Aorta (tissue), 5 donors: ENCODE measurements at regions not wholly inside any gene's neighbourhood (a gene's known extent, or its start where the extent isn't known, plus 50 kb on each side); places are given as distances from the start of the nearest gene placed in this dataset.

ENCODE experiments used
- ATAC-seq: fragments of 200-7000 bp; cut with Tn5 transposase; one replicate; pipeline ENCODE4 v1.9.1; 2022; ENCODE audit warnings: moderate library complexity; ENCODE audit not compliant: low FRiP score
- DNase-seq, 2 donors: peaks; one replicate each; pipeline ENCODE4 v3.0.0-alpha.2; 2020
- H3K27ac ChIP-seq, 2 donors: one replicate each; pipeline ENCODE4 v1.5.1; 2013; ENCODE audit warnings: low read length in 2 of 2, mild to moderate bottlenecking in 2 of 2, moderate library complexity in 2 of 2, control low read depth in 1 of 2, inconsistent platforms in 1 of 2, low read depth in 1 of 2
- H3K27me3 ChIP-seq, 2 donors: one replicate each; pipeline ENCODE4 v1.6.1; 2013; ENCODE audit warnings: control low read depth in 1 of 2, low read length in 1 of 2, mild to moderate bottlenecking in 1 of 2, moderate library complexity in 1 of 2; ENCODE audit not compliant: insufficient read depth in 2 of 2, control insufficient read depth in 1 of 2
- H3K36me3 ChIP-seq, 2 donors: one replicate each; pipeline ENCODE4 v1.6.1; 2013; ENCODE audit warnings: control low read depth in 1 of 2, low read length in 1 of 2, mild to moderate bottlenecking in 1 of 2; ENCODE audit not compliant: insufficient read depth in 2 of 2, control insufficient read depth in 1 of 2
- H3K4me1 ChIP-seq, 2 donors: one replicate each; pipeline ENCODE4 v1.6.1; 2013; ENCODE audit warnings: low read length in 2 of 2, control low read depth in 1 of 2, mild to moderate bottlenecking in 1 of 2, moderate library complexity in 1 of 2; ENCODE audit not compliant: insufficient read depth in 2 of 2, control insufficient read depth in 1 of 2
- H3K4me3 ChIP-seq, 2 donors: one replicate each; pipeline ENCODE4 v1.5.1; 2013; ENCODE audit warnings: low read length in 2 of 2, control low read depth in 1 of 2, mild to moderate bottlenecking in 1 of 2
- H3K9me3 ChIP-seq: one replicate; pipeline ENCODE4 v1.6.1; 2013; ENCODE audit warnings: mild to moderate bottlenecking, low read length; ENCODE audit not compliant: control insufficient read depth
- WGBS, 2 donors: extraction: QIAGEN DNeasy Blood & Tissue Kit; methylation state at CpG; one replicate each; pipeline ENCODE4 v1.1.7; 2013; 5-methylcytosine and 5-hydroxymethylcytosine counted together
- intact Hi-C, 2 donors: fragments of 100-400 bp; cut with DNase I; formaldehyde crosslinking; loops; one replicate each; pipeline versions ENCODE4 v1.14.2 to v1.15.0; 2022
- donor health status: healthy with polysubstance abuse.
- donor health status: Bipolar disorder and iron deficiency.
- donor health status: DM: no; HTN: no; CAD: no.
- donor health status: DM: no; HTN: no; CAD: no.
- donor health status: DM: yes; HTN: yes; CAD: no.

GRCh38 chr3:182570946-182571594 lies 222.2 kb upstream of the ATP11B start:
- Histone ChIP-seq H3K9me3 (no peaks in the 10 kb centered on the region), H3K27me3 (peaks cover 0 to 2% of the 10 kb centered on the region in 2 donors), H3K36me3 (no peaks in the 10 kb centered on the region), H3K4me3 (no peak overlapping the region), H3K27ac (no peak overlapping the region), H3K4me1 (no peaks in the 10 kb centered on the region)
- WGBS, 2 donors = 75 to 76% methylated on average over 3 of the region's 3 CpGs
- ATAC-seq = no peak
- intact Hi-C loops = no loop called here
- no peak for DNase-seq

GRCh38 chr3:182575941-182576340 lies 217.4 kb upstream of the ATP11B start:
- intact Hi-C loops = no loop called here
- no peak overlapping the region for H3K27ac ChIP-seq
- no peak overlapping the region for H3K4me3 ChIP-seq
- WGBS, 2 donors = 72 to 78% methylated on average over 2 of the region's 2 CpGs
- DNase-seq = no peak
- no peak for ATAC-seq
- no peaks in the 10 kb centered on the region for H3K4me1 ChIP-seq
- H3K9me3 ChIP-seq = no peaks in the 10 kb centered on the region
- H3K27me3 ChIP-seq = no peaks in the 10 kb centered on the region
- no peaks in the 10 kb centered on the region for H3K36me3 ChIP-seq

- ATAC-seq (no peak), DNase-seq (no peak)
- no peak overlapping the region for H3K27ac ChIP-seq
- H3K36me3 ChIP-seq = no peaks in the 10 kb centered on the region
- intact Hi-C loops = no loop called here
- H3K4me3 ChIP-seq = no peak overlapping the region
- WGBS, 2 donors = 80 to 90% methylated on average over 4 of the region's 4 CpGs
- no peaks in the 10 kb centered on the region for H3K4me1 ChIP-seq
- no peaks in the 10 kb centered on the region for H3K27me3 ChIP-seq
- no peaks in the 10 kb centered on the region for H3K9me3 ChIP-seq
Measured at GRCh38 chr3:182583545-182583944, 209.8 kb upstream of the ATP11B start.

DNA sequence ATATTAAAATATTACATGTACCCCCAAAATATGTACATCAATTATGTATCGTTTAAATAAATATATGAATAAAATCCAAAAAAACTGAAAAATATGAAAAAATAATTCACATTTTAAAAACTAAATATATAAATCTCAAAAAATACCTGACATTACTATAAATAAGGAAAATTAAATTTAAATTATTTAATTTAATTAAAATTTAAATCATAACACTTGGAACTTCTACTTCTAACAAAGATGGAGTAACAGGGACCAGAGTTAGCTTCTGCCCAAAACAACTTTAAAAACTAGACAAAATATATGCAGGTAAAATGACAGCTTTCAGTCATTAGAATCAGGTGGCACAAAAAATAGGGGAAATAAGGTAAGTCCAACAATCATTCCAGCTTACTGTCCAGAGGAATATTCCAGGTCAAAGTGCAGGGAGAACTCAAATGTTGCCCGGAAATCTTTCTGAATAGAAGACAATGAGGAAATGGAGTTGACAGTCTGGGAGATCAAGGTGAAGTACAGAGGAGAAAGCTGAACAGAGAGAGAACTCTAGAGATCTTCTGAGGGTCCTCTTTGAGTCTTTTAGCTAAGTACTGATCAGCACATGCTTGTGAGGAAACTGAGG lies 207.7 kb upstream of the ATP11B start:
- ATAC-seq (no peak), DNase-seq (no peak)
- WGBS, 2 donors = 86 to 87% methylated on average over 2 of the region's 2 CpGs
- intact Hi-C loops = no loop called here
- no peaks in the 10 kb centered on the region for H3K27me3 ChIP-seq
- H3K9me3 ChIP-seq = no peaks in the 10 kb centered on the region
- no peaks in the 10 kb centered on the region for H3K4me1 ChIP-seq
- no peak overlapping the region for H3K27ac ChIP-seq
- H3K4me3 ChIP-seq = no peak overlapping the region
- no peaks in the 10 kb centered on the region for H3K36me3 ChIP-seq

DNA sequence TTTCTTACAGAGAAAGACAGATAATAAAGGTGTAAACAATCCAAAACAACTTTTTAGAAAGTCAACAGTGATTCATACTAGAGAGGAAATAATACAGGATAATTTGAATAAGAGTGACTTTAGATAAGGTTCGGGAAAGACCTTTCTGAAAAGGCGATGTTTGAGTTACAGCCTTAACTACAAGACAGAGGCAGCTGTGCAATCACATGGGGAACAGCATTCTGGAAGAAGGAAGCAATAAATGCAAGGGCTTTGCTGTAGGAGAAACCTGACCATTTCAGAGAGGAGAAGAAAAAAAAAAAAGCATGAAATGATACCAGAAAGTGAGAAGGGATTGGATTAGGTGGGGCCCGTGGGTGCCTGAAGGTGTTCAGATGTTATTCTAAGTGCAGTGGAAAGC lies 200.6 kb upstream of the ATP11B start:
- H3K4me3 ChIP-seq = no peak overlapping the region
- no peak for DNase-seq
- H3K27ac ChIP-seq = no peak overlapping the region
- H3K9me3 ChIP-seq = no peaks in the 10 kb centered on the region
- H3K36me3 ChIP-seq = no peaks in the 10 kb centered on the region
- no peak for ATAC-seq
- H3K27me3 ChIP-seq = peaks cover 0 to 3% of the 10 kb centered on the region in 2 donors
- intact Hi-C loops = no loop called here
- 68% methylated on average over 3 of the region's 3 CpGs for WGBS, 2 donors
- H3K4me1 ChIP-seq = no peaks in the 10 kb centered on the region

GRCh38 chr3:182596676-182597410 lies 196.5 kb upstream of the ATP11B start:
- ATAC-seq = no peak
- intact Hi-C loops = no loop called here
- 80 to 82% methylated on average over 17 of the region's 17 CpGs for WGBS, 2 donors
- H3K4me3 ChIP-seq = no peak overlapping the region
- no peak overlapping the region for H3K27ac ChIP-seq
- peaks cover 0 to 3% of the 10 kb centered on the region in 2 donors for H3K27me3 ChIP-seq
- no peaks in the 10 kb centered on the region for H3K36me3 ChIP-seq
- no peaks in the 10 kb centered on the region for H3K4me1 ChIP-seq
- no peak for DNase-seq
- no peaks in the 10 kb centered on the region for H3K9me3 ChIP-seq

DNA sequence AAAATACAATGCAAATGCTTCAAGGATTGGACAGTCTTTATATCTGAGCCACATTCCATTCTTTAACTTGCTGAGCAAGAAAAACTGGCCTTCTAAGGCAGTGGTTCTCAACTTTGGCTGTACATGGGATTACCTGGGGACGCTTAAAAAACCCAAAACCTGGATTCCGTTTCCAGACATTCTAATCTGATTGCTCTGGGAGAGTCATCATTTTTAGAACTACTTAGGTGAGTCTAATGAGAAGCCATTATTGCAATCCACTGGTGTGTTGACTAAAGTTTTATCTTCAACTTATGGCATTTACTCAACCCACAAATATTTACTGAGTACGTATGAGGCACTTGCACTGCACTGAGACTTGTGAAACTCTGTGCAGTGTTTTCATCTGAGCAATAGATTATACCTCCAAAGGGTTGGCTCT lies 195.7 kb upstream of the ATP11B start:
- no peak for DNase-seq
- intact Hi-C loops = no loop called here
- WGBS, 2 donors = 72 to 81% methylated on average over 3 of the region's 3 CpGs
- no peak overlapping the region for H3K4me3 ChIP-seq
- no peak for ATAC-seq
- no peaks in the 10 kb centered on the region for H3K36me3 ChIP-seq
- H3K27me3 ChIP-seq = peaks cover 0 to 3% of the 10 kb centered on the region in 2 donors
- H3K9me3 ChIP-seq = no peaks in the 10 kb centered on the region
- no peaks in the 10 kb centered on the region for H3K4me1 ChIP-seq
- H3K27ac ChIP-seq = no peak overlapping the region

GRCh38 chr3:182601597-182601996 lies 191.7 kb upstream of the ATP11B start:
- Histone ChIP-seq H3K4me1 (no peaks in the 10 kb centered on the region), H3K36me3 (no peaks in the 10 kb centered on the region), H3K4me3 (no peak overlapping the region), H3K9me3 (no peaks in the 10 kb centered on the region), H3K27me3 (no peaks in the 10 kb centered on the region), H3K27ac (no peak overlapping the region)
- no peak for ATAC-seq
- no peak for DNase-seq
- intact Hi-C loops = no loop called here
- 25 to 41% methylated on average over 2 of the region's 2 CpGs for WGBS, 2 donors

DNA sequence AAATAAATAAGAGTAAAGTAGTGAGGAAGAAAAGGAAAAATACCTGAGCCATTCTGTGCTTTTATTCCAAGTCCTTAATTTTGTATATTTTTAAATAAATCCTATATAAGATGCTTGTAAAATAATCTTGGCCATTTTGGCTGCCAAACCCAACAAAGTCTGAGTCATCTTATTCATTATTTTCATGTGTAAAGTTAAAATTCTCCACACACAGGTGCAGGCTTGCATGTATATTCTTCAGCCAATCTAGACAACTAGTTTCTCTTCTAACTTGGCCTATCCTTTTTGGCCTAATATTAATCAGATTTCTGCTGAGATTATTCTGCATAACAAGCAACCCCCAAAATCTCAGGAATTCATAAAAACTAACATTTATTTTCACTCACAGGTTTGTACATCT lies 189.8 kb upstream of the ATP11B start:
- Histone ChIP-seq H3K4me3 (no peak overlapping the region), H3K9me3 (no peaks in the 10 kb centered on the region), H3K4me1 (no peaks in the 10 kb centered on the region), H3K27ac (no peak overlapping the region), H3K27me3 (no peaks in the 10 kb centered on the region), H3K36me3 (no peaks in the 10 kb centered on the region)
- no peak for ATAC-seq
- intact Hi-C loops = no loop called here
- DNase-seq = no peak
